HCEC 1CT (cell line): ENCODE measurements at regions not wholly inside any gene's neighbourhood (a gene's known extent, or its start where the extent isn't known, plus 50 kb on each side); places are given as distances from the start of the nearest gene placed in this dataset.
"Not testable (repeated sequence)": the region's sequence is repeated elsewhere in the genome, so short reads cannot be mapped to it uniquely, and the experiment has no call there.

ENCODE experiments used
- DNase-seq: peaks from one replicate; pipeline ENCODE4 v3.0.0-alpha.2; 2017

DNA sequence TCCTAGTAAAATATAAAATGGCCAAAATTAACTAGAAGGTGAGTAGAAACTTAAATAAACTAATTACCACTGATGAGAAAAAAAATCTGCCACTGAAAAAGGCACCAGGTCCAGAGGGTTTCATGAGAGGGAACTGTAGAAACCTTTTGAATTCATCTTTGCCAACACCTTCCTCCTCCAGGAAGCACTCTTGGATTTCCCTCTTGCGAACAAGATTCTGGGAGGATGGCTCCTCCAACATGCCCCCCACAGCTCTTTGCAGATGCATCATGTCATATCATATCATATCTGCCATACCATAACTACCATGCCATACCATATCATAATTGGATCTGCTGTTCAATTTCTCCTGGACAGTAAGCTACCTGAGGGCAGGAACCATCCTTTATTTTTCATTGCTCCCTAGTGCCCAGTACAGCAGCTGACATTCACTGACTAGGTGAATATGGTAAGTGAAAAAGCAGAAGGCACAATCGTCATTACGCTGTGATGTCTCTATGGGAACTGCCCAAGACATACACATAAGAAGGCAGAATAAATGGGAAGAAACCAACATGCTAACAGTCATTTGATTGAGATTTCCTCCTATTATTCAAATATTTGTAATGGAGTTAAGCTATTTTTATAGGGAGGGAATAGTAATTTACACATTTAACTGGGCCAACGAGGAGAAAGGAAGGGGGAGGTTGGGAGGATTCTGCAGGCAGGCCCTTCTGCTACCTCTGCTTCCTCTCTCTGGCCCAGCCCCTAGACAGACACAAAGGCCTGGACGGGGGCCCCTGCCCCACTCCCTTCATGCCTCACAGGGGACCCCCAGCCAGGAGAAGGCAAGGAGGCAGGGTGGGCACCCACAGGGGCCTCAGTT lies 110.1 kb upstream of the SMURF2 start:
- DNase-seq: no peak

DNA sequence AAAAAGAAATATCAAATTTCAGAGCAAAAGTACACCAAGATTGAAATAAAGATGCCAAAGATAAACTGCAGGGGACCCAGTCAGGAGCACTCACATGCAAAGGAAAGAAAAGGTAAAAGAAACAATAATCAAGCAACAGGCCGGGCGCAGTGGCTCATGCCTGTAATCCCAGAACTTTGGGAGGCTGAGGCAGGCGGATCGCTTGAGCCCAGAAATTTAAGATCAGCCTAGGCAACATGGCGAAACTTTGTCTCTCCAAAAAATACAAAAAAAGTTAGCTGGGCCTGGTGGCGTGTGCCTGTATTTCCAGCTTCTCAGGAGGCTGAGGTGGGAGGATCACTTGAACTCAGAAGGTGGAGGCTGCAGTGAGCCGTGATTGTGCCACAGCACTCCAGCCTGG lies 107.6 kb upstream of the SMURF2 start:
- DNase-seq: no peak

DNA sequence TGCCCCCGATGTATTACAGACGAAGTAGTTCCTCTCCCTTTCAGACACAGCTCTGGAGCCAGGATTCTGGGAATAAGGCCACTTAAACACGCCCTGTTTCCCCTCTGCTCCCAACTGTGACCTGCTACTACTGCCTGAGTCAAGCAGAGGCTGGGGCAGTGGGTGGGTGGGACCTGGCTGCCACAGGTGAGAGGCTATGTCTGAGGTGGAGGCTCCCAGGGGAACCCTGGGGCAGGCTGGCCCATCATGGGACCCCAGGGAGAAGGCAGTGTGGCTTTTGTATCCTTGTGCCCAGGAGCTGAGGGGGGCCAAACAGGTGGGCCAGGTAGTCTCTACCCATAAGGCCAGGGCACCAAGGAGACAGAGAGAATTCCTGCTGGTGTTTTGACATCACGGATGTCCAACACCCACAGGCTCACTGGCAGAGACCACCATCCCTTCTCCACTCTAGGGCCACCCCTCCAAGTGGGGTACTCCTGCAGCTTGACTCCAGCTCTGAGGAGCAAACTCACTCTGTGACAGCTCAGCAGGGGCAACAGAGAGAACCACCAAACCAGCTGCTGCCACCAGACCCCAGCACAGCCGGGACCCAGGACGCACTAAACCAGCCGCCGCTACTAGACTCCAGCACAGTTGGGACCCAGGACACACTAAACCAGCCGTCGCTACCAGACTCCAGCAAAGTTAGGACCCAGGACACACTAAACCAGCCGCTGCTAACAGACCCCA lies 105.3 kb upstream of the SMURF2 start:
- DNase-seq: no peak

DNA sequence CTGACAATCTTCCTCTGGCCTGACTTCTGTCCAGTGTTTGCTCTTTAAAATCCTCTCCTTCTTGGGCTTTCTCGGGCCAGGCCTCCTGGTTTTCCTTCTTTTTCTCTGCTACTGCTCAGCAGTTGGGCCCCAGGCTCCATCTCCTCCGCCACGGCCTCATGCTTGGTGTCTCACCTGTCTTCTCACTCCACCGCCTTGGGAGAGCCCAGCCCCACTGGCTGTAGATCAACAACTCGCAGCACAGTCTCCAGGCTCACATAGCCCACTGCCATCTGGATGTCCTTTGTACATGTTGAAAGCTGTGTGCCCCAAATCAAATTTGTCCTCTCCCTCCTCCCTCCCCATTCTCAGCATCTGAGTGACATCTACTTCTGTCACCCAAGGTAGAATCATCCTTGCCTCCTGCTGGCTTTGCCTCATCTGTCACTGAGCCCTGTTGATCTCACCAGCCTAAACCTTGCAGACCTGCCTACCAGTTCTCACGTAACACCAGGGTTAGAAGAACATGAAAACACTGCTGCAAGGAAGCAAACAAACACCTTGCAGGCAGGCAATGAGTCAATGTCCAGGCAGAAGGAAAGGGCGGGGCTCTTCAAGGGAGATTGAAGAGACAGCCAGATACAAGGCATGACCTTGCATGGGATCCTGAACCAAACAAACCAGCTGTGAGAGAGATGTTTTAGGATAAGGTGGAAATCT lies 103.2 kb upstream of the SMURF2 start:
- no peak for DNase-seq

DNA sequence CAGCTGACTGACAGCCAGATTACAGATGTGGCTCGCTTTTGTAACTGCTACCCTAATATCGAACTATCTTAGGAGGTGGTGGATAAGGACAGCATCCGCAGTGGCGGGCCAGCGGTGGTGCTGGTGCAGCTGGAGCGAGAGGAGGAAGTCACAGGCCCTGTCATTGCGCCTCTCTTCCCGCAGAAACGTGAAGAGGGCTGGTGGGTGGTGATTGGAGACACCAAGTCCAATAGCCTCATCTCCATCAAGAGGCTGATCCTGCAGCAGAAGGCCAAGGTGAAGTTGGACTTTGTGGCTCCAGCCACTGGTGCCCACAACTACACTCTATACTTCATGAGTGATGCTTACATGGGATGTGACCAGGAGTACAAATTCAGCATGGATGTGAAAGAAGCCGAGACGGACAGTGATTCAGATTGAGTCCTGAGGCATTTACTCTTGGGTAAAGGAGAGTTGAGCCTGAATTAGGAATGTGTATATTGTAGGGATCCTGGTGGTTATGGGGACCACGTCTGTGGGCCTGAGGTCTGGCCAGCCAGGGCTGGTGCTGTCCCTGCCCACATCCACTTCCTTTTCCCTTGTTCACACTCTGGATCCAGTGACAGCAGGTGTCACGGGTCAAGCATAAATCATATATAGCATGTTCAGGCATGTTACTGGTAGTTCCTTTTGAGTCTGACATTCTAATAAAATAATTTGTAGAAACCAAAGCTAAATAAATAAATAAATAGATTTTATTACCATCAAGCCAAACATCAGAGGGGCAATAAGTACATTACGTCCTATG lies 89.0 kb upstream of the SMURF2 start:
- no peak for DNase-seq

DNA sequence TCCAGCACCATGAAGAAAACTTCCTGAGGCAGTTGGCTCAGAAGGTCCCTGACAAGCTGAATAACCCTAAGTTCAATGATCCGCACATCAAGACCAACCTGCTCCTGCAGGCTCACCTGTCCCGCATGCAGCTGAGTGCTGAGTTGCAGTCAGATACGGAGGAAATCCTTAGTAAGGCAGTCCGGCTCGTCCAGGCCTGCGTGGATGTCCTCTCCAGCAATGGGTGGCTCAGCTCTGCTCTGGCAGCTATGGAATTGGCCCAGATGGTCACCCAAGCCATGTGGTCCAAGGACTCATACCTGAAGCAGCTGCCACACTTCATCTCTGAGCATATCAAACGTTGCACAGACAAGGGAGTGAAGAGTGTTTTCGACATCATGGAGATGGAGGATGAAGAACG lies 88.4 kb upstream of the SMURF2 start:
- DNase-seq: no peak

DNA sequence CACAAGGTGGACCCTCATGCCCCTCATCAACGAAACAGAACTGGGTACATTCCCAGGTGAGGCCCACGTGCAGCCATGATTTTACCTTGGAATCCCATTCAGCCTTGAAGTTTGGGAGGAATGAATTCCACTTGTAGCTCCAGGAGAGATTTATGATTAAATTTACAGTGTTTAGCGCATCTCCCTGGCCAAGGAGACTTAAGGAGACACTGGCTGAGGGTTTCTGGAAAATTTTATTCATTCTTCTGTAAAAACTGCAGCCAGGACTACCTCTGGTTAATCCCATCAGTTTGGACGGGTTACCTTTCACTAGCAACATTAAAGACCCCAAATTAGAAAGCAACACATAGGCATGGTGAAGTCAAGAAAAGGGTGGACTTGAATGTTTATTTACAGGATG lies 87.2 kb upstream of the SMURF2 start:
- no peak for DNase-seq

DNA sequence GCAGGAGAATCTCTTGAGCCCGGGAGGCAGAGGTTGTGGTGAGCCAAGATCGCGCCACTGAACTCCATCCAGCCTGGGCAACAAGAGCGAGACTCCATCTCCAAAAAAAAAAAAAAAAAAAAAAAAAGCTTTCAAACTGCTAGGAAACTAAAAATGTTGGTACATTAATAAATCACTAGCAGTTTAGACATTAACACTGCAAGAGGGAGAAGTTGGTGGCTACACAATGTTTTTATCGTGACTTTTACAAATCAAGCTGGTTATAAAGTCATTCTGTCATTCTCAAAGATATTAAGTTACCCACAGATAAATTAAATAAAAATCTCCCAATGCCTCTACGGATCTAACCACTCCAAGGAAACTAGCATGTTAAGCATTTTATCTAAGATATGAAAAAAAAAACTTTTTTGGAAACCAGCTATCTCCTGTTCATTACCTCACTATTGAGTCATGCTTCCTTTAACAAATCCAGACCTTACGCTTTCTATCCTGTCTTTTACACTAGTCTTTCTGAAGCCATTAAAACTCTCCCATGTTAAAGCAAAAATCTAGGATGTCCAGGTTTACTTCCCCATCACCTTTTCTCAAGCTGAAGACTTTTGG lies 85.9 kb upstream of the SMURF2 start:
- DNase-seq: no peak

DNA sequence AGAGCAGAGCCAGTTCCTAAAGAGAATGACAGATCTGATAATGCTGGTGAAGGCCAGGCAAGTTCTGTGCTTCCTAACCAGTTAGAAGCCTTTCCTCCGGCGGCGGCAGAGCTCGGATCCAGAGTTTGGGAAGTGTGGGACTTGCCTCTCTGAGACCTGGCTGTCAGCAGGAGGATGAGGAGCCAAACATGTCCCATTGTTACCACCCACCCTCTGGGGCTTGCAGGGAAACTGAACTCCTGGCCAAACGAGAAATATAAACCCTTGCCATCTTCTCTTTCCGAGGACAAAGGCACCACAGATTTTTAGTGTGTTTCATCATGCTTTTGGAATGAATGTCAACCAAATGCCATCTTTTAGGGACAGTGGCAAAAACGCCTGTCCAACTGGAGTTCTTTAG lies 80.2 kb upstream of the SMURF2 start:
- DNase-seq: no peak

DNA sequence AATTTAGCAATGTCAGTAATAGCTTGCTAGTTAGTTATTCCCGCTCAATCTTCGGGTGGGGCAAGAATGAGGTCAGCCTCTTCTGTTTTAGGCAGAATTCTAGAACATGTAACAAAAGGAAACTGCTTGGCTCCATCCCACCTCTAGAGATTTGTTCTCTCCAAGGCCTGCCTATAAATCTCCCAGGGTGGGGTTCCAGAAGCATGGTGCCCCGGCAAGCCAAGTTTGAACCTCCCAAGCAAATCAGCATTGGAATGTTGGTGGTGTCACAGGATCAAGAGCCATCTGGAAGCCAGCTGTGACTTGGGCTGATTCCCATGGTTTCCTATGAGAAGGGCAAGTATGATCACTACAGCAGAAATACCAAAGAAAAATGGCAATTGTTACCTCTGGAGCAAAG lies 79.8 kb upstream of the SMURF2 start:
- DNase-seq: peak; percentile 90

DNA sequence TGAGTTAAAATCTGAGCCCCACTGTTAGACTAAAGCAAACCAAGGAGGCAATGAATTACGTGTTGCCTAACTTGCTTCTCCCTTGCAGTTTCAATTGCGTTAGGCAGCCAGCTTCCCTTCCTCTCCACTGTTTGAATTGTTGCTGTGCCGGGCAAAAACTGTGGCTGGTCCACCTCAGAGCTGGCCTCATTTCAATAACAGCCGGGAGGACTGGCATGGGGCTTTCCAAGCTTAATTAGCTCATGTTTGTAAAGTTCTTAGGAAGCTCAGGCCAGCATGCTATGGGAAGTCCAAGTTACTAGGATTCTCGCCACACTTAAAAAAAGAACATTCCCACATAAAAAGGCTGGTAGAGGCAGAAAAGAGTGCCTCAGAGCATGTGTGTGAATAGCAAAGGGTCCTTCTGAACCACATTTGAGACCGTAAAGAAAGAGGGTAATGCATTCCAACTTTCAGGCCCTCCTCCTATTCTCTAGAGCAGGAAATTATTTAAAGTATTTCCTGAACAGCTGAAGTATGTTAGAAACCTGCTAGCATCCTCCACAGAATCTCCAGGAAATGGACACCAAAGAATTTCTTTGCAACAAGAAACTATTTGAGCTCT lies 79.0 kb upstream of the SMURF2 start:
- peak; percentile 46 for DNase-seq

DNA sequence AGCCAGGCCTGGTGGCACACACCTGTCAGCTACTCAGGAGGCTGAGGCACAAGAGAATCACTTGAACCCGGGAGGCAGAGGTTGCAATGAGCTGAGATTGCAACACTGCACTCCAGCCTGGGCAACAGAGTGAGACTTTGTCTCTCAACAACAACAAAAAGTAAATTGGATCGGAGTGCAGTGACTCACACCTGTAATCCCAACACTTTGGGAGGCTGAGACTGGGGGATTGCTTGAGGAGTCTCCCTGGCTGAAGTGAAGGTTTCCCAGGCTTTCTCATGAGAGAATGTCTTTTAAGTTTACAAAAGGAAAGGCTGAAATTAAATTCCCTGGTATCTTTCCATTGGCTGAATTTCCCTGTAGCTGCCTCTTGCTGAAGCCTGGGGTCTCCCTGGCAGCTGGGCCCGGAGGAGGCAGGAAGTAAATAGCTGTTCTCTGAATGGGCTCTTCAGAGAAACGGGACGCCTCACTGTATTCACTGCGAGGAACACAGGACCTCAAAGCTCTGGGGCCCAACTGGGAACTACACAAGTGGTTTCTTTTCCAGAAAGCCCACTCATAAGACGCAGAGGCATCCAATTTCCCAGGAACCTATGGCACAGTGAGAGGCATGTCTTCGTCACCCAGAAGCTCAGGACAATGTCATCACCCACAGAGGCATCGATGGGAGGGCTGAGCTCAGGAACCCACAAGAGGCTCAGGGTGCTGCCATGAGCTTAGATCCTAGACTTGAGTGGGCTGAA lies 77.4 kb upstream of the SMURF2 start:
- DNase-seq: peak; percentile 54

DNA sequence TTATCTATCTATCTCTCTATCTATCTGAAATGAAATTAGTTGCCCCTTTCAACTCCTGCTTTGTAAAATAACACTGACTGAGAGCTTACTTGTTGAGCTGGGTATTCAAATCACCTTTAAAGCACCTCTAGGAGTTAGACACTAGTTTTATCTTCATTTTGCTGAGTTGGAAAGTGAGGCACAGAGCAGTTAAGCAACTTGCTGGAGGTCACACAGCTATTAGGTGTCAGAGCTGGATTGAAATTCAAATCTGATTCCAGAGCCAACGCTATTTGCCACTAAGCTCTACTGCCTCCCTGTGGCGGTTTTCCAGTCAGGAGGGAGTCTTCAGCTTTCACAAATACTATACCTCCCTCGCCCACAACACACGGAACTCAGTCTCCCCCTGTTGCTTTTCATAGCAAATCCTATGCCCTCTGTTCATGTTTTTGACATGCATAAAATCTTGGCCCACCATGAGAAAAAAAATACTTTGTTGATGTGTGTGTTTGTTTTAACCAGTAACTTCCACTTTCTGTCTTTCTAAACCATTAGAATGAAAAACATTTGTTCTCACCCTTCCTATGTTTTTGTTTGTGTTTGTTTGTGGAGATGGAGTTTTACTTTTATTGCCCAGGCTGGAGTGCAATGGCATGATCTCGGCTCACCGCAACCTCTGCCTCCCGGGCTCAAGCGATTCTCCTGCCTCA lies 74.8 kb upstream of the SMURF2 start:
- DNase-seq: peak; percentile 70

DNA sequence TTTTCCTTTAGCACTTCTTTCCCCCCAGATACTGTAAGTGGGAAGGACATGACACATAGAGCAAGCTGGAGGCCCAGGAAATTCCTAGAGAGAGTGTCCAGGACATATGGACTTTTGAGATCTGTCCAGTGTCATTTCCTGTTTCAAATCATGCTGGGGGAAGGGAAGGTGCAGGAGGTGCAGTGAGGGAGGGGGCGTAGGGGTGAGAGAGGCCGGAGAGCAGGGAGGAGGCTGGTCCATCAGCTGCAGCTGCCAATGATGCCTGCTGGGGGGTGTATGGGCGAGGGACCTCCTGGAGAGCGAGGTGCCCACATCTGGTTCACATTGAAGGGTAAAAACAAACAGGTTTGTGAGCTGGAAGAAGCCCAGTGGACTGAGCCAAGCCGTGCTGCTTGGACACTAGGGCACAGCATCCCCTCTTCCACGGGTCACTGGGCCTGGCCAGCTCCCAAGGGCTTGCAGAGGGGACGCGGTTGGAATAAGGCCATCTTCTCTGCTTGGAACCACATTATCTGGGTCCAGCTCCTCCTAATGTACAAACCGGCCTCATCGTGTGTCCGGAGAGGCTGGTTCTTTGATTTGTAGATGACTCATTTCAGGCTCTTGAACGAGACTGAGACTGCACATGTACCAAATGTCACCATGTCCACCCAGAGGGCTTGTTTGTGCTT lies 70.4 kb upstream of the SMURF2 start:
- DNase-seq: peak; percentile 83

DNA sequence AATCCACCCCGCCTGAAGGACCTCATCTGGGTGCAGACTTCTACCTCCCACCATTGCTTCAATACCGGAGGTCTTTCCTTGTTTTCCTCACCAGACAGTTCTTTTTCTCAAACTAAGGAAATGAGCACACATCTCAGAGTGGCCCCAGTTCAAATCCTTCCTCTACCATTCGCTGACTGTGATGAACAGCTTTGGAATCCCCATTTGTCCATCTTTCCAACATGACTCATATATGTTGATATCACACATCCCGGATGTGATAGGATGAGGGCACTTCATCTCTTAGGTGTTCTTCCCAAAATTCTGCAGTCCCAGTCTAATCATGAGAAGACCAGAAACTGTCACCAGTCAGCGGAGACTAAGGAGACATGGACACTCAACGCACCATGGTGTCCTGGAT lies 67.9 kb upstream of the SMURF2 start:
- peak; percentile 87 for DNase-seq

DNA sequence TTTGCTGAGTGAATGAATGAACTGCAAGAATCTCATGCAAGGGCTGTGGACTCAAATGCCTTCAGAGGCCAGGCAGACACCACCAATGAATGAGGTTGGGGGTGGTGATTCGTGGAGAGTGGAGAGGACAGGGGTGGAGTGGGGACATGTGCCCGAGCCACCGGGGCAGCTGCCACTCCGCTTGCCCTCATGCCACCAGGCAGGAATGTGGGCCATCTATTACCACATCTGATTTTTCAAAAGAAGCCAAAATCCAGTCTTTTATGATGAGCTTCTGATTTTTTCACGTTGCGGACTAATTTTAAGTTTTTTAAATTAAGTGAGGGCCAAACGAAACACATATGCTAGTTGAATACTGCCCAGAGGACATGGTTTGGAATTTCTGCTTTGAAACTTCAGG lies 67.1 kb upstream of the SMURF2 start:
- DNase-seq: no peak

DNA sequence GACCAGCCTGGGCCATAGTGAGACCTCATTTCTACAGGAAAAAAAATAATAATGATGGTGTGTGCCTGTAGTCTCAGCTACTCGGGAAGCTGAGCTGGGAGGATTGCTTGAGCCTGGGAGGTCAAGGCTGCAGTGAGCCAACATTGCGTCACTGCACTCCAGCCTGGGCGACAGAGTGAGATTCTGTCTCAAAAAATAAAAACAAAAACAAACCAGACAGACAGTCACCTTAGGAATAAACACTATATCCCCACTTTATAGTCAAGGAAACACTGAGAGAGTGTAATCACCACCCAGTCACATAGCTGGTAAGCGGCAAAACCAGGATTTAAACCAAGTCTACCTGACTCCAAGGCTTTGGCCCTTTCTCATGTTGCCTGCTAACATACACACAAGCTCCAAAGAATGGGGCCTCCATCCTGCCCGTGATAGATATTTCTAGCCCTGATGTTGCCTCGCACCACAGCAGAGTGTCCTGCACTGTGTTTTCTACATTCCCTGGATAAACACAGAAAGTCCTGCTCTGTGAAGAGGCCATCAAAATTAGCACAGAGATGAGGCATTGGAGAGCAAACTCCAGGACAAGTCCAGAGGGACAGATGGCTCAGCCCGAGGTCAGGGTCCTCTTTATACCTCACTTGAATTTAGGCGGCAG lies 66.1 kb upstream of the SMURF2 start:
- no peak for DNase-seq

DNA sequence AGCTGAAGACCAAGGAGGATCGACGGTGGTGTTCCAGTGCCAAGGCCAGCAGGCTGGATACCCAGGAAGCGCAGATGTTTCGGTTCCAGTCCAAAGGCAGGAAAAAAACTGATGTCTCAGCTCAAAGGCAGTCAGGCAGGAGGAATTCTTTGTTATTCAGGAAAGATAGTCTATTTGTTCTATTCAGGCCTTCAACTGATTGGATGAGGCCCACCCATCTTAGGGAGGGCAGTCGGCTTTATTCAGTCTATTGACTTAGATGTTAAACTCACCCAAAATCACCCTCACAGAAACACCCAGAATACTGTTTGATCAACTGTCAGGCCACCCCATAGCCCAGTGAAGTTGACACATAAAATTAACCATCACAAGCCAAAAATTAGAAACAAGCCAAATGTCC lies 63.9 kb upstream of the SMURF2 start:
- DNase-seq: not testable (repeated sequence)

DNA sequence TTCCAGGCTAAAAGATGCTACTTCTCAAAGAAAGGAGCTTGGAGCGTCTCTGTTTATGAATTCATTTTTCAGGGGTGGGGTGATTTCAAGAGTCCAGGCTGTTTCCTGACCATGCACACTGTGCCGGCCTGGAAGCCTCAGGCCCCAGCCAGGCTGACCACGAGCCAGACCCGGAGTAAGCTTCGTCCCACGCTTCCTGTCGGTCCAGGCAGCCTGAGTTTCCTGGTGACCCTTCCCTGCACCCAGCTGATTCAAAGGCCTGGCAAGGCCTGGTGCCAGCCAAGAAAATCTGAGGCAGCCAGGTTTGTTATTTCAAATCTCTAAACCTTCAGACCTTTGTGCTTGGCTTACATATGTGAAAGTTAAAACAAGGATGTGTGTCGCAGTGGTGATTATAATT lies 62.1 kb upstream of the SMURF2 start:
- peak; percentile 61 for DNase-seq

DNA sequence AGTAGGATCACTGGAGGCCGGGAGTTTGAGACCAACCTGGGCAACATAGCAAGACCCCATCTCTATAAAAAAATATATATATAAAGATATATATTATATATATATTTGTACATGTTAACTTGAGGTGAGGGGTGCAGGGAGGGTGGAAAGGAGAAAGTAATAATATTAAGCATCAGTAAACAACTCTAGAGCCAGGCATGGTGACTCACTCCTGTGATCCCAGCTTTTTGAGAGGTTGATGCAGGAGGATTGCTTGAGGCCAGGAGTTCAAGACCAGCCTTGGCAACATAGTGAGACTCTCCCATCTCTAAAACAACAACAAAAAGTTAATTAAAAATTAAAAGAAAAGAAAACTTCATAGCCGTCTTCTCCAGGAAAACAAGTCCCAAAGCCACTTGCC lies 61.7 kb upstream of the SMURF2 start:
- DNase-seq: no peak
